NCI-H1092 treated with DMSO at 0.1 percent for 48 hours (cell line): ENCODE measurements at regions not wholly inside any gene's neighbourhood (a gene's known extent, or its start where the extent isn't known, plus 50 kb on each side); places are given as distances from the start of the nearest gene placed in this dataset.
"Not testable (repeated sequence)": the region's sequence is repeated elsewhere in the genome, so short reads cannot be mapped to it uniquely, and the experiment has no call there.

Experiments used
- DNase-seq: peaks from one replicate; lab custom pipeline; 2025; lab: John Stamatoyannopoulos, UW

DNA sequence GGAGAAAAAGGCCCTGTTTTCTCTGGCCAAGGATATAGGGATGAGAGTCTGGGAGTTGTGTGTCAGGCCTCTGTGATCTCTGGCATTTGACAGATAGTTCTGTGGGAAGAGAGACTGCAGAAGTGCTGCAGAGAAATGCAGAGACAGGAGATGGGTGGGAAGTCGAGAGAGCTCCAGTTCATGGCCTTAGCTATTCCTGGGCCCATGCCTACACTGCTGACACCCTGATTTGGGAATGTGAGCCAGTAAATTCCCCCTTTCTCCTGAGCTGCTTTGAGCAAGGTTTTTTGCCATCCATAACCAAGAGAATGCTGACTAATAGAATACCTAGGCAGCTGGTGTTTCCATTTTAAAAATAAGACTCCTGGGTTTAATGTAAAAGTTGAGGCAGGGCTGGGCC is 59.3 kb downstream of the EBLN2 start:
- no peak for DNase-seq

GRCh38 chr3:73121669-73122331 is 60.3 kb downstream of the EBLN2 start:
- no peak for DNase-seq

DNA sequence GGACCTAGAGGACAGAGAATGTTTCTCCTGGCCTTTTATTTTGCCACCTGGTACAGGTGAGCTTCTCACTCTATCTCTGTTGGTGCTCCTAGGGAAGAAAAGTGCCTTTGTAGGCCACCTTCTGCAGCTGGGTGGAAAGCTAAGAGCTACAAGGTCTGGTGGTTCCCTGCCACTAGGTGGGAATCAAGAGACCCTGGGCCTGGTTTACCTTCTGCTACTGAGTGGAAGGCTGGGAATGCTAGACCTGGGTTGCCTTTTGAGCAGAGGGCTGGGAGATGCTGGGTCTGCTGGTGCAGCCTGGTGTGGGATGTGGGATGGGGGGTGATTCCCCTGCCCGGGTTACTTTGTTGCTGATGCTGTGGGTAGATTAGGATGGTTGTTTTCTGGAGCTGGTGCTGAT is 72.6 kb downstream of the EBLN2 start:
- DNase-seq, result no peak

GRCh38 chr3:73136941-73137340 is 75.5 kb downstream of the EBLN2 start:
- DNase-seq, result peak; percentile 3

DNA sequence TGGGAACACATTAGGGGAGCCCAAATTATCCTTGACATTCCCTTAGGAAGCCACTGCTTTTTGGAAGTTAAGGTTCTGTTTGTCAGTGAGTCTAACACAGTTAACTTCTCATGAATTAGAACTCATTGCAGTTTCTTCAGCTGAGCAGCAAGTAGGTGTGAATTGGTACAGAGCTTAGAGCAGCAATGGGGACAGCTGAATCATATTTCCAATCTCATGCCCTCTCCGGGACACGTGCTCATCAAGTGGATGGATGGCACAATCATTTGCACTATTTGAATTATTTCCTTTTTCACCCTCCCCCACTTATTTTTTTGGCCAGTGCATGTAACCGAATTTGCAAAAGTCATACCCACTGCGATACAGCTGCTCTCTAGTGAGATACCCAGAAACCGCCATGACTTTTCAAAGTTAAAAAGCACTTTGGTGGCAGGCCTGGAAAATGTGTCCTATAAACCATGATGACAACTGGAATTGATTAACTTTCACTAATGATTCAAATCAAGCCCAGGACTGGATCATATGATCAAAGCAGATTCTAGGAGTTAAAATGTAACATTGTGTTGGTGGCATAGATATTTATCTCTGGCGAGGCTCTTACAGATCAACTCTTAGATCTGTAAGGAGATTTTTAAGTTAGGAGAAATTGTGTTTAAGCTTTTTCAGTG is 76.4 kb downstream of the EBLN2 start:
- no peak for DNase-seq

DNA sequence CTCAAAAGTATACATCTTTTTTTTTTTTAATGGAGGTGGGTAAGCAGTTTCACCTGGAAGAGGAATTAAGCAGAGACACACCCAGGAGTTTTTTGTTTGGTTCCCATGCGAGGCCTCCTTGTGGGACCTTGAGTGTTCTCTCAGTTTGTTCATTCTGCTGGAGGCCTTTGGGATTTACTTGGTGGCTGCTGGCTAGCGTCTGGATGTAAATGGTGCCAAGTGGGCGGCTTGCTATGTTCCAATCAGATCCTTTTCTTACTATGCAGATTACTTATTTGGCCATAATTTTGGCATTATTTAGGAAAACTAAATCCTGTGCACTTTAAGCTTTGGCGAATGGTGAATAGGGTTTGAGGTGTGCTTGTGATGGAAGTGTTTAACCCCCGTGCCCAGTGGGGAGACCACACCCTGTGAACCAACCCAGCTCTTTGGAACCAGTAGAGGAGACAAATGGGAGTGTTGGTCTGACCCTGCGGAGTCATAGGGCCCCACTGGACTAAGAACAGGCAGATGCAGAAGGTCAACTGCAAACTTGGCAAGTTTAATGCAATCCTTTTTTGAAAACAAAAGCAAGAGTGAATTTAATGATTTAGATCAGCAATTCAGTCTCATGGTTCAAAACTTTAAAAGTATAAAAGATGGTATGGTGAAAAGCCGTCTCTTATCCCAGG is 79.4 kb downstream of the EBLN2 start:
- DNase-seq, result no peak

DNA sequence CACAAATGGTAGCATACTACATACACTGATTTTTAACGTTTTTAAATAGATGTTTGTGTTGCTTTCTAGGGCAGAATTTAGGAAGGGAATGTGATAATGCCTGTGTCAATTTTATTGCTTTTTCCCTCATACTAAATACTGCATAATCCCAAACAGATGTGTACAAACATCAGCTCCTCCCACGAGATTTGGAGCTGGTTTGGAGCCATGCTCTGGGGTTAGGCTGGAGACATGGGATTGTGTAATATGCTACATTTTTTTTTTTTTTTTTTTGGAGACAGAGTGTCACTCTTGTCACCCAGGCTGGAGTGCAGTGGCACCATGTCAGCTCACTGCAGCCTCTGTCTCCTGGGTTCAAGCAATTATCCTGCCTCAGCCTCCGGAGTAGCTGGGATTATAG is 80.1 kb downstream of the EBLN2 start:
- DNase-seq, result no peak

- no peak for DNase-seq
Observed at GRCh38 chr3:73143401-73143800, 81.9 kb downstream of the EBLN2 start.

GRCh38 chr3:73143821-73144237 is 82.4 kb downstream of the EBLN2 start:
- DNase-seq, result peak; percentile 18

GRCh38 chr3:73144276-73144675 is 82.8 kb downstream of the EBLN2 start:
- DNase-seq, result no peak

GRCh38 chr3:73144828-73145227 is 83.4 kb downstream of the EBLN2 start:
- DNase-seq, result no peak

DNA sequence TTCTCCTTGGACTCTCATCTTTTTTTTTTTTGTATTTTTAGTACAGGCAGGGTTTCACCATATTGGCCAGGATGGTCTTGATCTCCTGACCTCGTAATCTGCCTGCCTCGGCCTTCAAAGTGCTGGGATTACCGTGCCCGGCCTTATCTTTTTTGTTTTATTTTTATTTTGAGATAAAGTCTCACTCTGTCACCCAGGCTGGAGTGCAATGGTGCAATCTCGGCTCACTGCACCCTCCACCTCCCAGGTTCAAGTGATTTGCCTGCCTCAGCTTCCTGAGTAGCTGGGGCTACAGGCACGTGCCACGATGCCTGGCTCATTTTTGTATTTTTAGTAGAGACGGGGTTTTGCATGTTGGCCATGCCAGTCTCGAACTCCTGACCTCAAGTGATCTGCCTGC is 86.0 kb downstream of the EBLN2 start:
- DNase-seq, result not testable (repeated sequence)

- DNase-seq, result no peak
Observed at GRCh38 chr3:73148206-73148605, 86.7 kb downstream of the EBLN2 start.

DNA sequence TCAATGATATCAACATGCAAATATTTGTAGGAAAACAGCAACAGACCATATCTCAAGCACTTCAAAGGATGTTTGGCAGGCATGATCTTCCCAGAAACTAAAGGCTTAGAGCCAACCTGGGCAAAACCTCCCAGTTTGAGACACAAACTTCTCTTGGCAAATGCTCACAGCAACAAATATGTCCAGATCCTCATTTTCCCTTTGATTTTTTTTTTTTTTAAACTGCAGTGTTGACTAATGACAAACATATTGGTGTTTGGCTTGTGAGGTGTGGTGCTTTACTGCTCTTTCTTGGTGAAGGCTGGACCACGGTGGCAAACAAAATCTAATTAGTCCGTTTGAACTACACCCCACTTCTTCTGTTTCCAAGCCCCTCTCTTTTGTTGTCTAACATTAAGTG is 87.2 kb downstream of the EBLN2 start:
- no peak for DNase-seq

DNA sequence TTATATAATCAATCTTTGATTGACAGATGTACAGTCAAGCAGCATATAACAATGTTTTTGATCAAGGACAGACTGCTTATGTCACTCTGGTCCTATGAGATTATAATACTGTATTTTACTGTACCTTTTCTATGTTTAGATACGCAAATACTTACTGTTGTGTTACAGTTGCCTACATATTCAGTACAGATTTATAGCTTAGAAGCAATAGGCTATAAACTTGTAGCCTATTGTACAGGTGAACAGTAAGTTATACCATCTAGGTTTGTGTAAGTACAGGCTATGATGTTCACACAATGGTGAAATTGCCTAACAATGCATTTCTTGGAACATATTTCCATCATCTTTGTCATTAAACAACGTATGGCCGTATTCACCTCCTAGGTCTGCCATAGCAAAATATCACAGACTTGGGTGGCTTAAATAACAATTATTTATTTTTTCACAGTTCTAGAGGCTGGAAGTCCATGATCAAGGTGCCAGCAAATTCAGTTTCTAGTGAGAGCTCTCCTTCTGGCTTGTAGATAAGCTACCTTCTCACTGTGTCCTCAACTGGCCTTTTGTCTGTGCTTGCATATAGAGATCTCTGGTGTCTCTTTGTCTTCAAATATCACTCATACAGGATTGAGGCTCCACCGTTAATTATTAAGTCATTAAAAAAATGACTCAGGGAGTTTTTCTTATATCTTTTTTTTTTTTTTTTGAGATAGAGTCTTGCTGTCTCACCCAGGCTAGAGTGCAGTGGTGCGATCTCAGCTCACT is 89.1 kb downstream of the EBLN2 start:
- no peak for DNase-seq

- DNase-seq, result not testable (repeated sequence)
Observed at GRCh38 chr3:73152571-73152970, 91.1 kb downstream of the EBLN2 start.

DNA sequence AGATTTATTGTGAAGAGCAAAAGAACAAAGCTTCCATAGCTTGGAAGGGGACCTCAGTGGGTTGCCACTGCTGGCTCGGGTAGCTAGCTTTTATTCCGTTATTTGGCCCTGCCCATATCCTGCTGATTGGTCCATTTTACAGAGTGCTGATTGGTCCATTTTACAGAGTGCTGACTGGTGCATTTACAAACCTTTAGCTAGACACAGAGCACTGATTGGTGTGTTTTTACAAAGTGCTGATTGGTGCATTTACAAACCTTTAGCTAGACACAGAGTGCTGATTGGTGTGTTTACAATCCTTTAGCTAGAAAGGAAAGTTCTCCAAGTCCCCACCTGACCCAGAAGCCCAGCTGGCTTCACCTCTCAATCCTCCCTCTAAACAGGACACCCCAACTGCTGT is 91.6 kb downstream of the EBLN2 start:
- DNase-seq, result not testable (repeated sequence)

DNA sequence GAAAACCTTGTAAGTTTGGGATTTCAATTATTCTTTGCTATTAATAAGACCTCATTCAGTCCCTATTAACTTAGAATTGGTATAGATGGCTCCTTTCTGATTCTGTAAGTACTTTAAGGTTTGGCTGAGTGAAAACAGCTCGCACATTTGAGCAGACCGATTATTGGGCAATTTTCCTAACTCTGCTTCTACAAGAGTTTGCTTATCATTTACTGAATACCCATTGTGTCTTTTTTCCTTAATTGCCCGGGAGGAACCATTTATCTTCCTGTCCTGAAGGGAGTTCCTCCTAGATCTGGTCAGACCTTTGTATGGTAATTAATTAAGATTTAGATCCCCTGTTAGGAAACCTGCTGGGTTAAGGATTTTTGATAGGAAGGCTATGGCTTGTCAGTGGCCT is 92.8 kb downstream of the EBLN2 start:
- not testable (repeated sequence) for DNase-seq

- not testable (repeated sequence) for DNase-seq
Observed at GRCh38 chr3:73155441-73155840, 94.0 kb downstream of the EBLN2 start.

GRCh38 chr3:73164622-73165021 is 103.2 kb downstream of the EBLN2 start:
- DNase-seq, result no peak

- no peak for DNase-seq
Observed at GRCh38 chr3:73175698-73176097, 114.2 kb downstream of the EBLN2 start.

- DNase-seq, result no peak
Observed at GRCh38 chr3:73176941-73177340, 115.5 kb downstream of the EBLN2 start.

DNA sequence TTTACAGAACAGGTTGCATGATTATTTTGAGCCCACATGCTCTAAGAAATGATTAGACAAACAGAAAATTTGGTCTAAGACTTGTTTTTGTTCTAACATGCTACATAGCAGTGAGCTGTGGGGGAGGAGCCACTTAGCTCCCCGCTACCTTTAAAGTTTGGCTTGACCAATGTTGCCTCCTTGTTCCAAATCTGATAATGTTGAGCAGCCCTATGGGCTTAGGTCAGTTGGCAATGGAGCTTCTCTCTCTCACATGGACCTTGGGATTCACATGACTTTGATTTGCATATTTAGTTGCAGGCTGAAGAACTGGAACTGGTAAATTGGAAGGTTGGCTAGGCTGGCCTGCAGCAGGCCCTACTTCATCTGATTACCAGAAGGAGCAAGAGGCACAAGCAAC is 116.4 kb downstream of the EBLN2 start:
- DNase-seq, result no peak
